HG03520 (cell line): ENCODE measurements at regions not wholly inside any gene's neighbourhood (a gene's known extent, or its start where the extent isn't known, plus 50 kb on each side); places are given as distances from the start of the nearest gene placed in this dataset.
"Not testable (repeated sequence)": the region's sequence is repeated elsewhere in the genome, so short reads cannot be mapped to it uniquely, and the experiment has no call there.

ENCODE experiments used
- ATAC-seq: cut with Tn5 transposase; IDR thresholded peaks from one replicate; pipeline ENCODE4 v1.9.1; 2021; ENCODE audit warnings: mild to moderate bottlenecking, moderate library complexity; ENCODE audit not compliant: unreplicated experiment

- ATAC-seq, result no peak
These were observed 204.6 kb upstream of the NR2F2 start for GRCh38 chr15:96125721-96126415.

- no peak for ATAC-seq
These were observed 203.6 kb upstream of the NR2F2 start for GRCh38 chr15:96126859-96127258.

GRCh38 chr15:96130734-96131133, 199.8 kb upstream of the NR2F2 start:
- ATAC-seq, result no peak

- no peak for ATAC-seq
These were observed 198.4 kb upstream of the NR2F2 start for GRCh38 chr15:96132126-96132525.

- ATAC-seq, result no peak
These were observed 195.1 kb upstream of the NR2F2 start for GRCh38 chr15:96135166-96136093.

- ATAC-seq, result no peak
These were observed 191.5 kb upstream of the NR2F2 start for GRCh38 chr15:96138985-96139384.

- no peak for ATAC-seq
These were observed 188.0 kb upstream of the NR2F2 start for GRCh38 chr15:96142498-96142897.

- no peak for ATAC-seq
These were observed 185.8 kb upstream of the NR2F2 start for GRCh38 chr15:96144734-96145133.

GRCh38 chr15:96146726-96147125, 183.8 kb upstream of the NR2F2 start:
- ATAC-seq, result no peak

GRCh38 chr15:96147267-96147666, 183.2 kb upstream of the NR2F2 start:
- no peak for ATAC-seq

GRCh38 chr15:96150254-96150653, 180.2 kb upstream of the NR2F2 start:
- ATAC-seq, result no peak

- ATAC-seq, result not testable (repeated sequence)
These were observed 178.8 kb upstream of the NR2F2 start for GRCh38 chr15:96151749-96152148.

- ATAC-seq, result no peak
These were observed 176.6 kb upstream of the NR2F2 start for GRCh38 chr15:96153929-96154328.

- ATAC-seq, result no peak
These were observed 171.6 kb upstream of the NR2F2 start for GRCh38 chr15:96158938-96159337.

GRCh38 chr15:96160269-96160668, 170.2 kb upstream of the NR2F2 start:
- no peak for ATAC-seq

GRCh38 chr15:96160800-96161199, 169.7 kb upstream of the NR2F2 start:
- no peak for ATAC-seq

- no peak for ATAC-seq
These were observed 168.2 kb upstream of the NR2F2 start for GRCh38 chr15:96162322-96162721.

GRCh38 chr15:96165081-96165480, 165.4 kb upstream of the NR2F2 start:
- ATAC-seq, result no peak

GRCh38 chr15:96165775-96166174, 164.7 kb upstream of the NR2F2 start:
- ATAC-seq, result no peak

GRCh38 chr15:96166223-96167200, 164.0 kb upstream of the NR2F2 start:
- no peak for ATAC-seq

- not testable (repeated sequence) for ATAC-seq
These were observed 159.9 kb upstream of the NR2F2 start for GRCh38 chr15:96170616-96170978.
